Transverse colon (tissue), 4 donors: ENCODE measurements at regions not wholly inside any gene's neighbourhood (a gene's known extent, or its start where the extent isn't known, plus 50 kb on each side); places are given as distances from the start of the nearest gene placed in this dataset.

Experiments used
- DNase-seq: peaks from one replicate; pipeline ENCODE4 v3.0.0-alpha.2; 2019
- H3K27ac ChIP-seq, 4 donors: fragments of 200-600 bp; sonication (generic); 2 replicates each; pipeline ENCODE4 v1.5.1; 2016 to 2018; ENCODE audit warnings: inconsistent platforms in 4 of 4
- H3K27me3 ChIP-seq: fragments of 200-600 bp; sonication (generic); 2 replicates; pipeline ENCODE4 v1.5.1; 2017; ENCODE audit warnings: inconsistent platforms
- H3K36me3 ChIP-seq, 4 donors: fragments of 200-600 bp; sonication (generic); 2 replicates each; pipeline ENCODE4 v1.5.1; 2017 to 2019; ENCODE audit warnings: inconsistent platforms in 4 of 4
- H3K4me1 ChIP-seq, 4 donors: fragments of 200-600 bp; sonication (generic); 2 replicates each; pipeline ENCODE4 v1.5.1; 2017 to 2020; ENCODE audit warnings: inconsistent platforms in 4 of 4
- H3K4me3 ChIP-seq, 4 donors: fragments of 200-600 bp; sonication (generic); 1 replicate in 1 of 4; 2 replicates in 3 of 4; pipeline versions ENCODE4 v1.5.1 to v1.6.1; 2017 to 2019; ENCODE audit warnings: inconsistent platforms in 4 of 4
- H3K9me3 ChIP-seq, 2 donors: fragments of 200-600 bp; sonication (generic); 2 replicates each; pipeline ENCODE4 v1.5.1; 2017 to 2019; ENCODE audit warnings: inconsistent platforms in 2 of 2
- EP300 ChIP-seq: sonication (generic); formaldehyde crosslinking; IDR thresholded peaks from one replicate; pipeline ENCODE4 v1.6.1; 2017; ENCODE audit warnings: antibody characterized with exemption, low read depth
- POLR2A ChIP-seq: fragments of 450-650 bp; IDR thresholded peaks from one replicate; pipeline ENCODE4 v1.6.1; 2016; ENCODE audit warnings: antibody characterized with exemption, mild to moderate bottlenecking, moderate library complexity
- POLR2AphosphoS5 ChIP-seq, 3 donors: sonication (generic); formaldehyde crosslinking; IDR thresholded peaks; one replicate each; pipeline ENCODE4 v1.6.1; 2016; ENCODE audit warnings: antibody characterized with exemption in 3 of 3
- WGBS, 2 donors: methylation state at CpG; one replicate each; pipeline ENCODE4 v1.1.5; 2018; ENCODE audit warnings: low coverage in 1 of 2; 5-methylcytosine and 5-hydroxymethylcytosine counted together
- in situ Hi-C, 4 donors: fragments of 200-750 bp; cut with MboI; loops; one replicate each; pipeline versions ENCODE4 v1.15.0 to v1.15.1; 2017; ENCODE audit warnings: low sequenced_read_pairs in 3 of 4, low pct_ligation_motif_present in 1 of 4, low pct_unique_long_range_greater_than_20kb in 1 of 4
- intact Hi-C: fragments of 100-400 bp; cut with DNase I; formaldehyde crosslinking; loops from one replicate; pipeline ENCODE4 v1.15.1; 2023; ENCODE audit warnings: low total_unique reads
- TF ChIP-seq, protein P1 (sequence below), 5 experiments: fragments of 200-600 bp in 3 of 5; fragments of 450-650 bp in 2 of 5; sonication (generic) in 3 of 5; IDR thresholded peaks; 1 replicate in 2 of 5; 2 replicates in 3 of 5; pipeline ENCODE4 v1.5.1; 2016 to 2017; ENCODE audit warnings: antibody characterized with exemption in 5 of 5, inconsistent platforms in 3 of 5, mild to moderate bottlenecking in 2 of 5, moderate library complexity in 1 of 5

DNA sequence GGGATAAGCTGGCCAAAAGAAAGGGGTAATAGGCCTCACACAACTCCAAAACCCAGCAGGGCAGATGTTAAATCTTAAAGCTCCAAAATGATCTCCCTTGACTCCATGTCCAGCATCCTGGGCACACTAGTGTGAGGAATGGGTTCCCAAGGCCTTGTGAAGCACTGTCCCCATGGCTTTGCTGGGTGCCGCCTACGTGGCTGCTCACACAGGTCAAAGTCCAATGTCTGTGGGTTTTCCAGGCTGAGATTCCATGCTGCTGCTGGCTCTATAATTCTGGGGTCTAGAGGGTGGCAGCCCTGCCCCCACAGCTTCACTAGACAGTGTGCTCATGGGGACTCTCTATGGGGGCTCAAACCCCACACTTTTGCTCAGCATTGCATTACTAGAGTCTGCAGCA, 145.3 kb upstream of the GRIN2B start:
- no peaks in the 10 kb centered on the region for H3K36me3 ChIP-seq
- in situ Hi-C loops = loop anchor here in 1 of 4 donors (25.0 kb wide), 1 partner anchor 789 kb away; no protein-coding TSS in a partner anchor
- intact Hi-C loops = no loop called here
- TF ChIP-seq, protein P1, sequence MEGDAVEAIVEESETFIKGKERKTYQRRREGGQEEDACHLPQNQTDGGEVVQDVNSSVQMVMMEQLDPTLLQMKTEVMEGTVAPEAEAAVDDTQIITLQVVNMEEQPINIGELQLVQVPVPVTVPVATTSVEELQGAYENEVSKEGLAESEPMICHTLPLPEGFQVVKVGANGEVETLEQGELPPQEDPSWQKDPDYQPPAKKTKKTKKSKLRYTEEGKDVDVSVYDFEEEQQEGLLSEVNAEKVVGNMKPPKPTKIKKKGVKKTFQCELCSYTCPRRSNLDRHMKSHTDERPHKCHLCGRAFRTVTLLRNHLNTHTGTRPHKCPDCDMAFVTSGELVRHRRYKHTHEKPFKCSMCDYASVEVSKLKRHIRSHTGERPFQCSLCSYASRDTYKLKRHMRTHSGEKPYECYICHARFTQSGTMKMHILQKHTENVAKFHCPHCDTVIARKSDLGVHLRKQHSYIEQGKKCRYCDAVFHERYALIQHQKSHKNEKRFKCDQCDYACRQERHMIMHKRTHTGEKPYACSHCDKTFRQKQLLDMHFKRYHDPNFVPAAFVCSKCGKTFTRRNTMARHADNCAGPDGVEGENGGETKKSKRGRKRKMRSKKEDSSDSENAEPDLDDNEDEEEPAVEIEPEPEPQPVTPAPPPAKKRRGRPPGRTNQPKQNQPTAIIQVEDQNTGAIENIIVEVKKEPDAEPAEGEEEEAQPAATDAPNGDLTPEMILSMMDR (IDR thresholded peaks at IDR 0.05) = no peak
- TF ChIP-seq POLR2A = no peak
- TF ChIP-seq EP300 = no peak
- TF ChIP-seq POLR2AphosphoS5 (IDR thresholded peaks at IDR 0.05) = no peak
- peaks cover 2 to 4% of the 10 kb centered on the region in 2 donors for H3K9me3 ChIP-seq
- no CpG with 5 or more reads among the region's 2 CpGs for WGBS, 2 donors
- no peak overlapping the region for H3K4me3 ChIP-seq
- no peak for DNase-seq
- no peaks in the 10 kb centered on the region for H3K4me1 ChIP-seq
- H3K27me3 ChIP-seq = no peaks in the 10 kb centered on the region
- H3K27ac ChIP-seq = no peak overlapping the region

DNA sequence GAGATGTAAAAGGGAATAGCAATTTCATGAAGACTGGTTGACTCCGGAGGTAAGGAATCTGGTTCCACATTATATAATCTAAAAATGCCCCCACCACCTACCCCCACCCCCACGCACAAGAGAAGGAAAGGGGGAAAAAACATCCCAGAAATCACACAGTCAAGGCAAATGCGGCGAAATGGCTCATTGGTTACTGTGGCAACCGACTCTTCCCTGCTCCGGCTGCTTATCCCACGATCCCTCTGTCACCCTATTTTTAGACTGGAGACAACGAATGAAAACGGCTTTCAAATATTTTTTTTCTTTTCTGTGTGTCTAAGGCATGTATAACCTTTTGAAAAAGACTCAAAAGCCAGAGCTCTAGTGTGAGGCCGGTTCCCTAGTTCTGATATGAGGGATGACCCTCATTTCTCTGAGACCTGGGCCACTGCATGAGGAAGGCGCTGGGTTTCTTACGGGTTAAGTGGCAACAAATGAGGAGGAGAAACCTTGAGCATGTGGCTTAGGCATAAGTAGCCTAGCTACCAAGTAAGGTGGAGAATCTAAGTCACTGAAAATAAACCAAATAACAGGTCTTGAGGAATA, 148.3 kb upstream of the GRIN2B start:
- in situ Hi-C loops = loop anchor here in 1 of 4 donors (25.0 kb wide), 1 partner anchor 792 kb away; no protein-coding TSS in a partner anchor
- Histone ChIP-seq H3K27me3 (no peaks in the 10 kb centered on the region), H3K9me3 (peaks cover 7% of the 10 kb centered on the region in 2 donors), H3K36me3 (no peaks in the 10 kb centered on the region), H3K27ac (no peak overlapping the region), H3K4me1 (no peaks in the 10 kb centered on the region), H3K4me3 (no peak overlapping the region)
- intact Hi-C loops = no loop called here
- no peak for DNase-seq
- TF ChIP-seq POLR2A (no peak), POLR2AphosphoS5 (IDR thresholded peaks at IDR 0.05) (no peak), EP300 (no peak)
- TF ChIP-seq, protein P1 (IDR thresholded peaks at IDR 0.05) = no peak
- WGBS, 2 donors = 85 to 86% methylated on average over 10 to 12 of the region's 12 CpGs

DNA sequence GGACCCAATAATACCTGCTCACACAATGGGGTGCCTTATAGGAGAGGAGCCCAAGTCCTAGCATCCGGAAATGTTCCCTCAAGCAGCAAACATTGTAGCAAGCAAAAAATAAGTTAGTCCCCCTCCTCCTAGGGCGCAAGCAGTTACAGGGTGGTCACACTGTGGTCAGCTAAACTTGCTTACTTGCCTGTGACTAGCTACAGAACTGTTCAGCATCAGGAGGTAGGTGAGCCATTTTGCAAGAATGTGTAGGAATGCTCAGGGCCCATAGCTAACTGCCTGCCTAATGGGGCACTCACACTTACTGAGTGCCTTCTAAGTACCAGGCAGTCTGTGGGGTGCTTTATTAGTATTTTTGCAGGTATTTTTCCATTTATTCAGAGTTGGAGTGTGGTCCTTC, 154.6 kb upstream of the GRIN2B start:
- Histone ChIP-seq H3K36me3 (no peaks in the 10 kb centered on the region), H3K9me3 (peaks cover 7% of the 10 kb centered on the region in 2 donors), H3K27ac (no peak overlapping the region), H3K4me3 (no peak overlapping the region), H3K4me1 (no peaks in the 10 kb centered on the region), H3K27me3 (no peaks in the 10 kb centered on the region)
- in situ Hi-C loops (loop anchor here in 1 of 4 donors (25.0 kb wide), 1 partner anchor 799 kb away; no protein-coding TSS in a partner anchor), intact Hi-C loops (no loop called here)
- TF ChIP-seq EP300 = no peak
- DNase-seq = no peak
- 90% methylated on average over 2 of the region's 2 CpGs; no CpG with 5 or more reads in 1 of the 2 donors for WGBS, 2 donors

DNA sequence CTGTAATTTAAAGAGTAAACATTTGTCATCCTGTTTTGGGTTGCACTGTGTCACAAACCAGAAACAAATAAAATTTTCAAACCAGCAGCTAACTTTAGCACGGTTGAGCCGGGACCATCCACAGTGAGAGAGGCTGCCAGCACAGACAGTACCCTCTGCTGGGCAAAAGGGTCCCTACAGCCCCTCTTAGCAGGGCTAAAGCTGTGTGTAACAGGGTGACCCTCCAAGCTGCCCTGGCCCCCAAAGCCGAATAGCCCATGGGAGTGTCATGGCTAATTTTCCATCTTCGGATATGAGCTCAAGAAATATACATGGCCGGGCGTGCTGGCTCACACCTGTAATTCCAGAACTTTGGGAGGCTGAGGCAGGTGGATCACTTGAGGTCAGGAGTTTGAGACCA, 157.1 kb upstream of the GRIN2B start:
- no peaks in the 10 kb centered on the region for H3K27me3 ChIP-seq
- no peak overlapping the region for H3K4me3 ChIP-seq
- H3K9me3 ChIP-seq = peaks cover 0 to under 1% of the 10 kb centered on the region in 2 donors
- no peaks in the 10 kb centered on the region for H3K36me3 ChIP-seq
- no peaks in the 10 kb centered on the region for H3K4me1 ChIP-seq
- intact Hi-C loops = no loop called here
- no peak for TF ChIP-seq POLR2A
- TF ChIP-seq EP300 = no peak
- no peak for TF ChIP-seq POLR2AphosphoS5 (IDR thresholded peaks at IDR 0.05)
- TF ChIP-seq, protein P1 (IDR thresholded peaks at IDR 0.05) = no peak
- no peak for DNase-seq
- H3K27ac ChIP-seq = no peak overlapping the region
- WGBS, 2 donors = 44 to 78% methylated on average over 2 to 6 of the region's 6 CpGs
- in situ Hi-C loops = loop anchor here in 1 of 4 donors (25.0 kb wide), 1 partner anchor 801 kb away; no protein-coding TSS in a partner anchor
